Fibroblast of the aortic adventitia (primary cell): ENCODE measurements at regions not wholly inside any gene's neighbourhood (a gene's known extent, or its start where the extent isn't known, plus 50 kb on each side); places are given as distances from the start of the nearest gene placed in this dataset.

ENCODE experiments used
- DNase-seq: peaks from one replicate; pipeline ENCODE4 v3.0.0-alpha.2; 2010; ENCODE audit warnings: low read depth
- H3K4me3 ChIP-seq: 2 replicates; pipeline ENCODE4 v1.5.1; 2011; ENCODE audit warnings: low read depth, mild to moderate bottlenecking, control low read depth, low read length, moderate library complexity
- CTCF ChIP-seq: IDR thresholded peaks from 2 replicates; pipeline ENCODE4 v1.5.1; 2011; ENCODE audit warnings: mild to moderate bottlenecking, low read length, control low read depth, inconsistent platforms; ENCODE audit not compliant: insufficient read depth

DNA sequence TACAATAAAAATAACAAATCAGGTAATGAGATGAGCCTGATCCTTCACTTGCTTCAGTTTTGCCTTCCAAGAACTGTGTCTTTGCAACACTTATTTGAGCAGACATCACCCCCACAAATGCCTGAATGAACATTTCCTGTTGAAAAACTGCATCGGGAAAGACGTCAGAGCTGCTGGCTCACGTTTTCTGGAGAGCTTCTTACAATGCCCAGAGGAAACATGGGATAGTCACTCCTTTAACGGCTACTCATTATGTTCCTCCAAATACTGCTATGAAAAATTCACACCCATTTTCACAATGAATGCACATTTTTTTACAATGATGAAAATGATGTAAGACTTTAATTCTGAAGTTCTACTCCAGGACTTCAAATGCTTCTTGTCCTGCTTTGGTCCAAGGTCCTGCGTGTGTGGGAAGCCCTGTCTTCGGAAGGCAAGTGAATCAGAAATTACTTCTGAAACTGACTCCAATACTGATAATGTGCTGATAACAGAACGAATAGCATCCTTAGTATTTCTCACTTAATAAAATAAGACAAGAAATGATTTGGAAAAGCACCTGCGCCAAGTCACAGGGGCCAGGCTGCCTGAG lies 238.0 kb downstream of the ANKRD60 start:
- H3K4me3 ChIP-seq, result no peak overlapping the region
- DNase-seq, result peak; percentile 25
- no peak for TF ChIP-seq CTCF

DNA sequence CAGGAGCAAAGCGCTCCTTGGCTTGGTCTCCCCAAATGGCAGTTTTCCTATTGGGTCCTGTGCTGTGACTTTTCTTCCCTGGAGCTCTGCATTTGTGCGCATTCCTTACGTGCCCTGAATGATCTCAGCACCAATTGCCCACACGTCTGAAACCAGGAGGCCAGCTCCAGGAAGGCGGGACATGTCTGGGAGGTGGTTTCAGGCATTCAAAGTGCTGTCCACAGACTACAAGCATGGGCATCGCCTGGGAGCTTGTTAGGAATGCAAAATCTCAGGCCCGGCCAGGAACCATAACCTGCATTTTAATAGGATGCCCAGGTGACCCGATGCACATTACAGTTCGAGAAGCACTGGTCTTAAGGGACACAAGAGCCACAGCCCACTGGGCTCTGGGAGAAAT lies 239.6 kb downstream of the ANKRD60 start:
- H3K4me3 ChIP-seq, result no peak overlapping the region
- no peak for DNase-seq
- no peak for TF ChIP-seq CTCF

DNA sequence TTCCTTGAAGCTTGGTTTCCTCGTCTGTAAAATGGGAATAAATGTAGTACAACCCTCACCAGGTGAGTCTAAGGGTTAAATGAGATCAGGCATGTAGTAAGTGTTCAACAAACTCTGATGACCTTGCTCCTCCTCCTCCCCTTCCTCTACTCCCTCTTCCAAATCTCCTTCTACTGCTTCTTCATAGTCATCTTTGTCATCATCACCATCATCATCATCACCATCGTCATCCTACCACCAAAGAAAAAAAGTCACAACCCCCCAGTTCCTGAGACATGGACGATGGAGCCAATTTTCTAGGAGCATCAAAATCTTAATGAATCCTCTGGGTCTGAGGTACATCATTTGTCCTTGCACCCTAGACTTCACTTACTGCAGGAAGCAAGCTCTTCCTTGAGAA lies 240.0 kb downstream of the ANKRD60 start:
- DNase-seq, result no peak
- H3K4me3 ChIP-seq, result no peak overlapping the region
- TF ChIP-seq CTCF, result no peak

DNA sequence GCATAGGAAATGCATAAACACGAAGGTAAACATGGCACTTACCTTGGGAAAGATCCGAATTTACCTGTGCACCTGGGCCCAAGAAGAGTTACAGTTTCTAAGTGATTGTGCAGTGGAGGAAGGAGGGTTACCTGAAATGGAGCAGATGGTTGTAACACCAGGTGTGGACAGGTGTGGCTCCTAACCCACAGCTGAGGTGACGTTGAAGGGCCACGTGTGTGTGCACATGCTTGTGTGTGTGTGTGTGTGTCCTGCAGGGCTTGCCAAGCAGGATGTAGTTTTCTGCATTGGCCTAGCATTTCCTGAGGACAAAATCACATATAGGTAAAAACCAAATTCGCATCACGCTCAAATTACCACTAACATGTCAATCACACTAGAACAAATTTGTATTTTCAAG lies 240.8 kb downstream of the ANKRD60 start:
- no peak for DNase-seq
- no peak for TF ChIP-seq CTCF
- H3K4me3 ChIP-seq, result no peak overlapping the region

GRCh38 chr20:57986666-57987065 lies 241.8 kb downstream of the ANKRD60 start:
- no peak overlapping the region for H3K4me3 ChIP-seq
- DNase-seq, result no peak
- no peak for TF ChIP-seq CTCF

DNA sequence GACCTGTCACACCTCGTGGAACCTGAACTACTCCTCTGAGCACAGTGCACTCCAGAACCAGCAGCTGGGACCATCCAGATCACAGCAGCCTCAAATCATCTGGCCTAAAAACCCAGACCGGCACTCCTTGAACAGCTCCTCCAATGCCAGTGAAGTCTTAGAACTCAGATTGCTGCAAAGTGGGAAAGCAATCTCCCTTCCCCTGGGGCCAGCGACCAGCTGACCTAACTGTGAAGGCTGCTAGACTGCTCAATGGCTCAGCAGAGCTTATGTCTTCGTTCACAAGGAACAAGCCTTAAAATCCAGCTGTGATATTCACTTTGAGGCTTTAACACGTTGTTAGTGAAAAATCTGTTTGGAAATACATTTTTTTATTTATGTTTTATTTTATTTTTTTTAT lies 243.2 kb downstream of the ANKRD60 start:
- H3K4me3 ChIP-seq, result no peak overlapping the region
- no peak for DNase-seq
- TF ChIP-seq CTCF, result no peak

- H3K4me3 ChIP-seq, result no peak overlapping the region
- DNase-seq, result no peak
- no peak for TF ChIP-seq CTCF
Measured at GRCh38 chr20:57983082-57983481, 245.4 kb downstream of the ANKRD60 start.
